GM21786 (cell line): ENCODE measurements at regions not wholly inside any gene's neighbourhood (a gene's known extent, or its start where the extent isn't known, plus 50 kb on each side); places are given as distances from the start of the nearest gene placed in this dataset.
A peak's percentile ranks its signal among the peaks of the same experiment; 100 is the strongest.
"Not testable (repeated sequence)": the region's sequence is repeated elsewhere in the genome, so short reads cannot be mapped to it uniquely, and the experiment has no call there.

Experiments
- ATAC-seq: cut with Tn5 transposase; IDR thresholded peaks from one replicate; pipeline ENCODE4 v1.9.1; 2021; ENCODE audit not compliant: unreplicated experiment

DNA sequence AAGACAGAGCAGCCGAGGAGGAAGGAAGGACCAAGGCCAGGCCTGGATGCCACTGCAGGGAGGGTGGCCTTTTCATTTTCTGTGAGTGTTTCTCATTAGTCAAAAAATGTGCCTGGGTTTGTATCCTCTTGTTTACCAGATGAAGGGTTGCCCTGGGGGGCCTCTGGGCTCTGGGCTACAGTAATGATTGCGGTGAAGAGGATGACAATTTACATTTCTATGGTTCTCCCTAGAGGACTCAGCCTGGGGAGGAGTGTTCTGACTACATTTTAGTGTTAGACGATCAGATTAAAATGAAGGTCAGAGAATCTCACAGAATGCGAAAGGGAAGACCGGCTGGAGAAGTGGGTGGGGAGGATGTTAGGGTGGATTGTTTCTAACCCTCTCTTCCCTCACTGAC, 108.0 kb upstream of the KMT2C start:
- no peak for ATAC-seq

DNA sequence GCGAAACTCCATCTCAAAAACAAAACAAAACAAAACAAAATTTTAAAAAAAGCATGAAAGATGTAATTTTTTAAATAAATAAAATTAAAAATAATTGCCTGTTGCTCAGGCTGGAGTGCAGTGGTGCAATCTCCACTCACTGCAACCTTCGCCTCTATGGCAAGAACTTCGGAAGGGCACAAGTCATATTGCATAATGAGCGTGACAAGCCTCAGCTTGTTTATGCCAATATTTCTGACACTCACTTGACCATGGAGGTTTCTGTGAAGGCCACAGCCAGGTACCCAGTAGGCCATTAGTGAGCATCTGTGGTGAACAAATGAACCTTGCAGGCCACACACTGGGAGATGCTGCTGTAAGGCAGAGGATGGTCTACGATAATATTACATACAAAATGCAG, 106.1 kb upstream of the KMT2C start:
- ATAC-seq = no peak

DNA sequence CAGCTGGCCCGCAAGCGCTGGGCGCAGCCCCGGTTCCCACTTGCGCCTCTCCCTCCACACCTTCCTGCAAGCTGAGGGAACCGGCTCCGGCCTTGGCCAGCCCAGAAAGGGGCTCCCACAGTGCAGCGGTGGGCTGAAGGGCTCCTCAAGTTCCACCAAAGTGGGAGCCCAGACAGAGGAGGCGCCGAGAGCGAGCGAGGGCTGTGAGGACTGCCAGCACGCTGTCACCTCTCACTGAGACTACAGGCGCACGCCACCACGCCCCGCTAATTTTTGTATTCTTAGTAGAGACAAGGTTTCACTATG, 103.3 kb upstream of the KMT2C start:
- not testable (repeated sequence) for ATAC-seq

DNA sequence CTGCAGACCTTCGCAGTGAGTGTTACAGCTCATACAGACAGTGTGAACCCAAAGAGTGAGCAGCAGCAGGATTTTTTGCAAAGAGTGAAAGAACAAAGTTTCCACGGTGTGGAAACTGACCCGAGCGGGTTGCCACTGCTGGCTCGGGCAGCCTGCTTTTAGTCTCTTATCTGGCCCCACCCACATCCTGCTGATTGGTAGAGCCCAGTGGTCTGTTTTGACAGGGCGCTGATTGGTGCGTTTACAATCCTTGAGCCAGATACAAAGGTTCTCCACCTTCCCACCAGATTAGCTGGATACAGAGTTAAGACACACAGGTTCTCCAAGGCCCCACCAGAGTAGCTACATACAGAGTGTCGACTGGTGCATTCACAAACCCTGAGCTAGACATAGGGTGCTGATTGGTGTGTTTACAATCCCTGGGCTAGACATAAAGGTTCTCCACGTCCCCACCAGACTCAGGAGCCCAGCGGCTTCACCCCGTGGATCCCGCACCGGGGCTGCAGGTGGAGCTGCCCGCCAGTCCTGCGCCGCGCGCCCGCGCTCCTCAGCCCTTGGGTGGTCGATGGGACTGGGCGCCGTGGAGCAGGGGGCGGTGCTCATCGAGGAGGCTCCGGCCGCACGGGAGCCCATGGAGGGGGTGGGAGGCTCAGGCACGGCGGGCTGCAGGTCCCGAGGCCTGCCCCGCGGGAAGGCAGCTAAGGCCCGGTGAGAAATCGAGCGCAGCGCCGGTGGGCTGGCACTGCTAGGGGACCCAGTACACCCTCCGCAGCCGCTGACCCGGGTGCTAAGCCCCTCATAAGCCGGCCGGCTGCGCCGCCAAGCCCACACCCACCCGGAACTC, 102.8 kb upstream of the KMT2C start:
- ATAC-seq = not testable (repeated sequence)

DNA sequence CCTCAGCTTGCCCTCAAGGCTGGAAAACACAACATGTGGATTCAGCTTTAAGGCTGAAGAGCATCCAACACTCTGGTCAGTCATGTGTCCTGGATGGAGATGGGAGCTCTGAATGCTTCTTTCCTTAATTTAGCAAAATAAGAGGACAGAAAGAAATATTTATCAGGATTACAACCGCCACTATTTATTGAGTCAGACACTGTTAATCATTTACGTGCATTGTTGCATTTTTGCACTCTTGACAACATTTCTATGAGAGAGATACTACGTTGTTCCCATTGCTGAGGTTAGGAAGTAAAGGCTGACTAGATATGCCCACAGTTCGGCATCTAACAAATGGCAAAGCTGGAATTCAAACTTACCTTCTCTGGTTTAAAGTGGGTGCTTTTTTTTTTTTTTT, 101.8 kb upstream of the KMT2C start:
- ATAC-seq = no peak

DNA sequence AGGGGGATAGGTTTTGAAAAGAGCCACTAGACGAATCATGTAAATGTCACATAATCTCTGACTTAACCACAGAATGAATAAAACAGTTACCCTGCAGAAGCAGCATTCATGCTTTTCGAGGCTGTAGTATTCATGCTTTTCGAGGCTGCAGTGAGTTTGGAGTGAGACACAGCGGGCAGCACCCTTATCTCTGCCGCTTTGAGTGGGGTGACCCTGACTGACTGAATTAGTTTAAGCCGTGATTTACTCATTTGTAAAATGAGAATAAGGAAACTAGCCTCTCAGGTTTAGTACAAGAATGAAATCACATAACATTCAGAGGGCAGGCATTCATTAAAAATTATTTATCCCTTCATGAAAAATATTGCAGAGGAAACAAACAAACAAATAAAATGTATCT, 92.8 kb upstream of the KMT2C start:
- no peak for ATAC-seq

DNA sequence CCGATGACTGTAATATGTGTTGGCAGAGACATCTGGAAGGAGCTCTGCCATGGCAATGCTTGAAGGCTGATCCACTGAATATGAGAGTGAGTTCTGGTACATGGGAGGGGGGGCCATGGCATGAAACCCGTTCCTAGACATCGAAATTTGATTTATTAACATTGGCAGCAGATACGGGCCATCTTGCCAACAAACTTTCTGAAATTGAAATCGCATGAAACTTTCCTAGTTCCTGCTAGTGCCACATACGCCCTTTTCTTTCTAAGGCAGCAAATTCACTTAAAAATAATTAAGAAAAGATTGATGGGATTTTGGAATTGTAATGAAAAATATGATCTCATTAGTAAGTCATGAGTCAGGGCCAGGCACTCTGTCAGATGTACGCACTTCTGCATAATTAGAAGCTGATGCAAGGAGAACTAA, 91.8 kb upstream of the KMT2C start:
- no peak for ATAC-seq

DNA sequence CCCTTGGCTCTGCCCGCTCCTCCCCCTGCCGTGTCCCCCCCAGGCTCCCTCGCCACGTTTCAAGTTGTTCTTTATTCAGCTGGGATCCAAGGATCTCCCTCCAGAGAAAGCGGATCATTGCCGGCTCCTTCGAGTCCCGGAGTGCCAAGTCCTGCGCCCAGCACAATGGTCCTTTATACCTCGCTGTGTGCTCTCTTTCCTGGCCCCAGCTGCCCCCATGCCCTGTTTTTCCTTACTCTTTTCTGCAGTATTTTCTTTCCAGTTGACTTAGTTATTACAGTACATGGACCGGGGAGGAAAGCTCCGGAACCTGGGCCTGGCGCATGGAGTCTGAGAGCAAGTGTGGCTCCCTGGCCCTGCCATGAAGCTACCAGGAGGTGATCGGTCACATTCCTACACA, 88.1 kb upstream of the KMT2C start:
- ATAC-seq = no peak

DNA sequence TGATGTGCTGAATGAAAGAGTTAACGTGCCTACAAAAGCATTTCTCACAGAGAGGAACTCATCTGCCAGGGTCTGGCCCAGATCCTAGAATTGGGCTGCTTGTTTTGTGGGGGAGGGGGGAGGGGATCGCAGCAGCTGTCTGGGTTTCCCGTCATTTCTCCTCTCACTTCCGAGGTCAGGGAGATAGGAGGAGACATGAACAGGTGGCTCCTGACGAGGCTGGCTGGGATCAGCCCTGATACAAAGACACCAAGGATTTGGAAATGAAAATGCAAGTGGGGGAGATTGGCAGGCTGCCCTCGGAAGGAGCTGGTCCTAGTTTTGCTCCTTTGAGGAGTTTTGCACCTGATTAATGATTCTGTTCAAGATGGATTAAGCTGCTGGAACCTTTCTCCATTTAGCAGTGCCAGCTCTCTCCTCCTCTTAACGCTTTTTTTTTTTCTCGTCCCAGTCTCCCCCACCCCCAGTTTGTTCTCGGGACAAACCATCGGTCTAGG, 86.8 kb upstream of the KMT2C start:
- no peak for ATAC-seq

DNA sequence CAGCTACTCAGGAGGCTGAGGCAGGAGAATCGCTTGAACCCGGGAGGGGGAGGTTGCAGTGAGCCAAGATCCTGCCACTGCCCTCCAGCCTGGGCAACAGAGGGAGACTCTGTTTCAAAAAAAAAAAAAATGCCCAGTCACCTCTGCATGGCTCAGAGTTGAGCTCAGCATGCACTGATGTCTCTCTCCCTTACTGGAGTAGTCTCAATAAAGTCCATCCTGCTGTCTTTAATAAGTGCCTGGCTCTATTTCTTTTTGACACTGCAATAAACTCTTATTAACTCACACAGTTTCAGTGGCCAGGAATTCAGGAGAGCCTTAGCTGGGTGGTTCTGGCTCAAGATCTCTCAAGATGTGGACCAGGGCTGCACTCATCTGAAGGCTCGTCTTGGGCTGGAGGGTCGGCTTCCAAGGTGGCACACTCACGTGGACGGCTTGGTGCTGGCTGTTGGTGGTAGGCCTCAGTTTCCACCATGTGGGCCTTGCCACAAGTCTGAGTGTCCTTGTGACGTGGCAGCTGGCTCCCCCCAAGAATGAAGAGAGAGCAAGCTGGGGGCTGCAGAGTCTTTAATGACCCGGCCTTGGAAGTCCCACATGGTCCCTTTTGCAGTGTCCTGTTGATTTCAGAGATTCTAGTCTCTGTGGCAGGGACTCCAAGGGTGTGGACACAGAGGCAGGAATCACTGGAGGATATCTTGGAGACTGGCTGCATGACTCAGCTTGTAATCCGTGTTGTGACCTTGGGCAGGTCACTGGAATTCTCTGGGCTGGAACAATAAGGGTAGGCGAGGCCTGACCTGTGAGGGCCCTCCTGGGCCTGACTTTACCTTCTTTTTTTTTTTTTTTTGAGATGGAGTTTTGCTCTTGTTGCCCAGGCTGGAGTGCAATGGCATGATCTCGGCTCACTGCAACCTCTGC, 85.9 kb upstream of the KMT2C start:
- ATAC-seq = no peak

DNA sequence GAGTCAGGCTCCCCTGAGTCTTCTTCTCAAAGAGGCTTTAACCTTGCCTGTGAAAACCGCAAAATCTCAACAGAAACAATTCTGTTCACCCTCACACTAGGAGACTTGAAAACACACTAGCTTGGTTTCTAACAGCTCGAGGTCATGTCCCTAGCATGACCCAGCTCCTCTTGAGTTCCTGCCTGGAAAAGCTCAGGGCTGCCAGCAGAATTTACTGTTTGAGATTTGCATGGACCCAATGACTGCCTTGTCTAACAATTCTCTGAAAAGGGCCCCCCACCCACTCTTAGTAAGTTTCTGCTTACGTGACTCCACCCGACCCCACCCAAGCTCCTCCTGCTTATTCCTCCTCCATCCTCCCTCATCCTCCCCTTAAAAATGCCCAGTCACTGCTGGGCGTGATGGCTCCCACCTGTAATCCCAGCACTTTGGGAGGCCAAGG, 85.1 kb upstream of the KMT2C start:
- ATAC-seq = no peak

DNA sequence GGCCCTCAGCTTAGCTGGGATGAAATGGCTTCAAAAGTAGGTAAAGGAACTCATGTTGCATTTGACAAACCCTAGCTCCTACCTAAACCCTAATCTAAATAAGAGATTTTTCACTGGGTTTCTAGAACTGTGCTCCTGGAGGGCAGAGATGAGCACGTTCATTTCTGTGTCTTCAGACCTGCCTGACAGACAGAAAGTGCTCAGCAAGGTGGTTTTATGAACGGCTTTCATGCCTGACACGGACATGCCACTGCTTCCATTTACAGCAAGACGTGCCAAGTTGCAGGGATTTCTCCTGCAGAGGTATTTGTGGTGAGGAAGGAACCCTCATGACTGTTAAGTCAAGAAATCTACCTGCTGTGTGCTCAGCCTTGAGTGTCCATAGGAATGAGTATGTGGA, 83.5 kb upstream of the KMT2C start:
- no peak for ATAC-seq

DNA sequence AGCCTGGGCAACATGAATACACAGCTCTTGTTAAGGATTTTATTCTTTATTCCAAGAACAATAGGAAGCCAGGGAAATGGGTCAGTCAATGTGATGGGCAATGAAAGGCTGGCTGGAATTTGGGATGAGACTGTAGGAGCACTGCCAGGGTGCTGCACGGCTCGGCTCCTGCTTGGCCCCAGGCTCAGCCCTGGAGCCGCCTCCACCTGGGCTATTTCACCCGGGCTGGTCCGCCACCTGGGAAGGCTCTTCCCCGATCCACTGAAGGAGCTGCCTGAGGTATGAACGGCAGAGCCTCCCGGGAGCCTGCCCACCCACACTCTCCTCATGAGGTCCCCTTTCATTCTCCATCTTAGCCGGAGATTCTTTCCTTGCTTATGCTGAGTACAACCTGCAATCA, 80.4 kb upstream of the KMT2C start:
- no peak for ATAC-seq

DNA sequence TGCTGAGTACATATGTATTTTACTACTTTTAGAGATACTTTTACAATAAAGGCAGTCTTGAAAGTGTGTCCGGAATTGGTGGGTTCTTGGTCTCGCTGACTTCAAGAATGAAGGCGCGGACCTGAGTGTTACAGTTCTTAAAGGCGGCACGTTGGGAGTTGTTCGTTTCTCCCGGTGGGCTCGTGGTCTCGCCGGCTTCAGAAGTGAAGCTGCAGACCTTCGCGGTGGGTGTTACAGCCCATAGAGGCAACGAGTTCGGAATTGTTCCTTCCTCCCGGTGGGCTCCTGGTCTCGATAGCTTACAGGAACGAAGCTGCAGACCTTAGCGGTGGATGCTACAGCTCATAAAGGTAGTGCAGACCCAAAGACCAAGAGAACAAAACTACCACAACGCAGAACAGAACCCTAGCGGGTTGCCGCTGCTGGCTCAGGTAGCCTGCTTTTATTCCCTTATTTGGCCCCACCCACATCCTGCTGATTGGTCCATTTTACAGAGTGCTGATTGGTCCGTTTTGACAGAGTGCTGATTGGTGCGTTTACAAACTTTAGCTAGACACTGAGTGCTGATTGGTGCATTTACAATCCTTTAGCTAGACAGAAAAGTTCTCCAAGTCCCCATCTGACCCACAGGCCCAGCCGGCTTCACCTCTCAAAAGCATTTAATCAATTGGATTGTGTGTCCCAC, 79.6 kb upstream of the KMT2C start:
- ATAC-seq = not testable (repeated sequence)

DNA sequence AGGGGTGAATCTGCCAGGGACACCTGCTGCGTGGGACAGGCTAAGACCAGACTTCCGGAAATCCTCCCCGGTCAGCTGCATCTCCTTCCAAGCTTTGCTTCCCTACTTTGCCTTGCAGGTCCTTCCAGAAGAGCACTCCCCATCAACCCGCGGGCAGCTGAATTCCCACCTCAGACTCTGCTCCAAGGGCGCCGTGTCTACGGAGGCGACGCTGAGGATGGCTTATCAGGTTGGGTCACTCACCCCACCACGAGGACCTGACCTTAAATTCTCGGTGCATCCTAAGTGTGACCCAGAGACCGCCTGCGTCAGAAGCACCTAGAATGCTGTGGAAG, 78.9 kb upstream of the KMT2C start:
- ATAC-seq = no peak

DNA sequence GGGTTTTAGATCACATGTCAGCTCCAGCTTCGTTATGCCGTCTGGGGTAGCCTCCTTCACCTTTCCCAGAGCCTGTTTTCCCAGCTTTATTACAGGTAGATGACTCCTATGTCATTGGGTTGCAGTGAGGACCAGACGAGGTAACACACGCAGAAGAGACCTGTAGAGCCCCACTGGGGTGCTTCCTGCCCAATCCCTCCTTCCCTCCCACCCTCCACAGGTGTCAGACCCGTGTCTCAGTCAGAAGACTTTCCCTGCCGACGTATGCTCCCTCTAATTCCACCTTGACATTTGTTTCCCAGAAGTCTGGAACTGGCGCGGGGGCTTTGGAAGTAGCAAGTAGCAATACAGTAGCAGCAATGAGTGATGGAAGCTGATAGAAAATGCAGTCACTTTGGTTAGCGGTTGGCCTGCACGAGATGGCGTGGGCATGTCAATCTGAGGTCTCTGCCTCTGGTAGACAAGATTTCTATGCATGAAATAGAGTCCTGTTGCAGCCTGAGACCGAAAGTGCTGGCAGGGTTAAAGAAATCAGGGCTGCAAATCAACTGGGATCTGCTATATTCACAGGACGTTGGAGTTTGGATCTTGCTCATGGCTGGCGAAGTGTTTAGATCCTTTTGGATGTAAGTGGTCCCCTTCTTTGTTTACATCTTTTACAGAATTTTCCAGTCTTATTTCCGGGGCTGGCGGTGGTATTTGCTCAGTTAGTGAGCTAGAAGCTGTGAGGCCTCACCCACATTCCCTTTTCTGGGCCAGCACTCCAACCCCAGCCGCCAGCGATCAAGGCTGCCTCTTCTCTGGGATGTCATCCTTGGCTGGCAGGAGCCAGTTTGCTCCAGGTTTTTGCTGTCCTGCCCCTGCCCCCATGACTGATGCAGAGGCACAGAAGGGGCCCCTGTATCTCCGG, 78.3 kb upstream of the KMT2C start:
- ATAC-seq = no peak

DNA sequence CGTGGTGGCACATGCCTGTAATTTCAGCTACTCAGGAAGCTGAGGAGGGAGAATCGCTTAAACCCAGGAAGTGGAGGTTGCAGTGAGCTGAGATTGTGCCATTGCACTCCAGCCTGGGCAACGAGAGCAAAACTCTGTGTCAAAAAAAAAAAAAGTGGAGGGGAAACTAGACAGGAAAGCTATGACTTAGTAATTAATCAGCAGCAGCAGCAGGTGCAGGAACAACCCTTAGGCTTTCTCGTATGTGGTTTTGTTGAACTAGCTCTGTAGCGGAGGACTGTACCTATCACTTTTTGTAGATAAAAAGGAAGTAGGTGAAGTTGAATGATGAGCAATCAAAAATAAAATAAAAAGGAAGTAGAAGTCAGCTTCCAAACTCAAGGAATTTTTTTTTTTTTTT, 76.9 kb upstream of the KMT2C start:
- peak; percentile 56 for ATAC-seq

DNA sequence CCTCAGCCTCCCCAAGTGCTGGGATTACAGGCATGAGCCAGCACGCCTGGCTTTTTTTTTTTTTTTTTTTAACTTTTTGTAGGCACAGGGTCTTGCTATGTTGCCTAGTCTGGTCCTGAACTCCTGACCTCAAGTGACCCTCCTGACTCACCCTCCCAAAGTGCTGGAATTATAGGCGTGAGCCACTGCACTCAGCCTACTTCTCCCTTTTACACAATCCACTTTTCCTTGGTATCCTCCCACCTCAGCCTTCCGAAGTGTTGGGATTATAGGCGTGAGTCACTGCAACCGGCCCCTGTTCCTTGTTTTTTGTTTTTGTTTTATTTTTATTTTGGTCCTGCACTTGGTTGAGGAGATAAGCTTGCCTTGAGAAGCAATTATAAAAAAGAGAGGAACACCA, 75.9 kb upstream of the KMT2C start:
- ATAC-seq = no peak

DNA sequence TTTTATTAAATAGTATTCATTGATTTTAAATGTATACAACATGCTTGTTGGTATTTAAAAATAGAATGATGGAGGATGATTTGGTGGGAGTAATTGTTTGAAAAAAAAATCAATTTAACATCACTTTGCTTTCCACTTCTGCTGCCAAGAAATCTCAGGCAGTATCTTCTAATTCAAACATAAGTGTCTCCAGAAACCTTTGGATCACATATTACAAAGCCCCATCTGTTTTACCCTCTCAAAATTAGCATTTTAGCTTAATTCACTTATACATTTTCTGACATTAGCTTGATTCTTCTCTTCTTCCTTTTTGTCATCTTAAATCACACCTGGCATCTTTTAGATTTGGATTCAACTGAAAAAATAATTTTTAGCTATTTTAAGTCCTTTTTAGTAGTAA, 72.9 kb upstream of the KMT2C start:
- no peak for ATAC-seq

DNA sequence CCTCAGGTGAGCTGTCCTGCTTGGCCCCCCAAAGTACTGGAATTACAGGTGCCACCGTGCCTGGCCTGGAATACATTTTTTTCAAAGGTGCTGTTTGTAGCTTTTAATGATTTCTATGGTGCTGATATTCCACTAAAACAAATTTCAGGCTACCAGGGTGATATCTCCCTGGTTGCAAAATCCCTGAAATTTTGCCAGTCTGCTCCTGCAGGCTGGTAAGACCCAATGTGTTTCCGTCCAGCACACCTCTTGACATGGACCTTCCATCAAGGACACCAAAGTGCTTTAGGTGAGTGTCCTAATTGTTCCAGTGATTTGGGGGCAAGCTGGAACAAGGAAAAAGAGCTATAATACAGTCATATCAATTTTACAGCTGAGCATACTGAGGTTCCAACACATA, 69.8 kb upstream of the KMT2C start:
- ATAC-seq = no peak

DNA sequence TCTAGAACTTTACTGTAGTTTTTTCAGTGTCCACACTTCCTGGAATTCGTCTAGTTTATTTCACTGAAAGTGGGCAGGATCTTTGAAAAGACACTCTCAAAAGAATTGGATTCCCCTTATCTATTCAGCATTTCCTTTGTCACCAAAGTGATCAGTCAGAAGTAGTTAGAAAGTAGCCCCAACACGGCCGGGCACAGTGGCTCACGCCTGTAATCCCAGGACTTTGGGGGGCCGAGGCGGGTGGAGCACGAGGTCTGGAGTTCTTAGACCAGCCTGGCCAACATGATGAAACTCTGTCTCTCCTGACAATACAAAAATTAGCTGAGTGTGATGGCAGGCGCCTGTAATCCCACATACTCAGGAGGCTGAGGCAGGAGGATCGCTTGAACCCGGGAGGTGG, 69.0 kb upstream of the KMT2C start:
- ATAC-seq = no peak
